Ecto neural progenitor cell (in vitro differentiated cells): ENCODE measurements at regions not wholly inside any gene's neighbourhood (a gene's known extent, or its start where the extent isn't known, plus 50 kb on each side); places are given as distances from the start of the nearest gene placed in this dataset.
"Not testable (repeated sequence)": the region's sequence is repeated elsewhere in the genome, so short reads cannot be mapped to it uniquely, and the experiment has no call there.

Source experiments
- DNase-seq: peaks from one replicate; pipeline ENCODE4 v3.0.0-alpha.2; 2018; ENCODE audit warnings: low spot score

- DNase-seq: not testable (repeated sequence)
These were observed 172.9 kb downstream of the C11orf91 start for GRCh38 chr11:33527738-33528137.

DNA sequence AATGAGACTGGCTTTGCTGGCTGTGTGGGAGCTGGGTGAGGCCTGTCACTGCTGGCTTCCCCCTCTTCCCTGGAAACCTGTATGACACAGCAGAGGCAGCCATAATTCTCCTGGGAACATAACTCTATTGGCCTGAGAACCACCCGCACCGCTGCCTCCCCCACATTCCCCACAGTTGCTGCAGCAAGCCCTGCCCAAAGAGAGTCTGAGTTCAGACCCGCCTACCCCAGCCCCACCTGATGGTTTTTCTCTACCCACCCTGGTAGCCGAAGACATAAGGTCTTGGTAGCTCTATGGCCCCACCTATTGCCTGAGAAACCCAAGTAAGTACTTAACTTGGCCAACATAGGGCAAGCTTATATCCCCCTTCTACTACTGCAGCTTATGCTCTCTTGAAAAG lies 174.8 kb downstream of the C11orf91 start:
- no peak for DNase-seq

- no peak for DNase-seq
These were observed 179.2 kb downstream of the C11orf91 start for GRCh38 chr11:33521384-33521783.

GRCh38 chr11:33520112-33520511 lies 180.5 kb downstream of the C11orf91 start:
- no peak for DNase-seq

- no peak for DNase-seq
These were observed 185.3 kb downstream of the C11orf91 start for GRCh38 chr11:33515347-33515746.

- no peak for DNase-seq
These were observed 186.3 kb downstream of the C11orf91 start for GRCh38 chr11:33514079-33514925.

DNA sequence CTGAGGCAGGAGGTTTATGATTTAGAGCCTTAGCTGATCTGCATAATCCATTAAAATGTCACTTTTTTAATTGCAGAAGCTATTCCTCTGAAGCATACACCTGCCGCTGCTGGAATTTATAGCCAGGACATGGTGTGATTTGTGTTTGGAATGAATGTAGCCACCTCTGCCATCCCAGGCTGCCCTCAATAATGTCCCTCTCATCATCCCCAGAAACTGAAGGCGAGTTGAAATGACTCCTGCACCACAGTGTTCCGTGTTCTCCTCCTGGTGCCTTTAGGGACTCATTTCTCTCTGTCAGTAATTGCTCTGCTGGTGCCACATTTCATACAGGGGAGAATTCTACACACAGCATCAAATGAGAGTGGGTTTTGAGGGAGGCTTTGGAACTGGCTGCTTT lies 191.0 kb downstream of the C11orf91 start:
- no peak for DNase-seq

DNA sequence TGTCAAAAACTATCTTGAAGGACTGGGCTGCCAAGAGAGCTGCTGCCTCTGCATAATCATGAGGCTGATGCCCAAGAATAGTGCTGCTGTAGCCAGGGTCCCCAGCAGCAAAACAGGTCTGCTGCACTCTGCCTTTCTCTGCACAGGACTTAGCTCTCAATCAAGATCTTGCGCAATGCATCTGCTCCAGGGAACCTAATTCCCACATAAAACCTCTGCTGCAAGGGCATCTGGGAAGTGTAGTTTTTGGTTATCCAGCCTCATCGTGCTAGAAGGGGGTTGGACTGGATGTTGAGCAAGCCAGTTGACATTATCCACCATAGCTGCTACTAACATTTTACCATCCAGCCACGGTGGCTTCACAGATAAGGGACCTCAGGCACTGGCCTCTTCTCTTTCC lies 192.7 kb downstream of the C11orf91 start:
- DNase-seq: no peak

DNA sequence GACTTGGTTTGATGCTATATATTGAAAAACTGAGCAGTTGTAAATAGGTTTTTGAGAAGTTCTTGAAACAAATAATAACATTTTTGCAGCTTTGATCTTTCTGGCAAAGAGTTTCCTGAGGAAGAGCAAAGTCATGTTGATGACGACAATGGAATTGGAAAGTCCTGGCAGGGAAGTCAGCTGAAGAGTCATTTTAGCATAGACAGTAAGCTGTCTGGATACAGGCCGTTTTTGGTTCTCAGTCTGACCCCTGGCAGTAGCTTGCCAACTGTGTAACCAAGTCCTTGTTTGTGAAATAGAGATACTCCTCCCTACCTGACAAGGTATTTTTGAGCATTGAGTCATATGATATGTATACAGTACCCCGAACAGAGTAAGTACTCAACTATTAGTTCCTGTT lies 193.3 kb downstream of the C11orf91 start:
- DNase-seq: no peak

- no peak for DNase-seq
These were observed 195.5 kb downstream of the C11orf91 start for GRCh38 chr11:33505093-33505492.

GRCh38 chr11:33500861-33501479 lies 199.7 kb downstream of the C11orf91 start:
- DNase-seq: no peak

DNA sequence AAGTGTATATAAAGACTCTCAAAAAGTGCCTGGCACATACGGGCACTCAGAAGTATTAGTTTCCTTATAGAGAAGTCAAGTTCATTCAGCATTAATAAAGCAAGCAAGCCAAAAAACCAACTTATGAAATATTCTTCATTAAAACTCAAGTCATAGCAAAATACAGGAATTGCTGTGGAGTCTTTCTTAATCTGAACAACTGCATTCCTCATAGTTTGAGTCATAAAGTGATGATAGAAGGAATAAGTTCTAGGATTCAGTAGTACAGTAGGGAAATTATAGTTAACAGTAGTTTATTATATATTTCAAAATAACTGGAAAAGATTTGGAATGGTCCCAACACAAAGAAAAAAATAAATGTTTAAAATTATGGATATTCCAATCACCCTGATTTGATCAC lies 200.3 kb downstream of the C11orf91 start:
- DNase-seq: no peak

GRCh38 chr11:33492596-33492995 lies 208.0 kb downstream of the C11orf91 start:
- DNase-seq: no peak

DNA sequence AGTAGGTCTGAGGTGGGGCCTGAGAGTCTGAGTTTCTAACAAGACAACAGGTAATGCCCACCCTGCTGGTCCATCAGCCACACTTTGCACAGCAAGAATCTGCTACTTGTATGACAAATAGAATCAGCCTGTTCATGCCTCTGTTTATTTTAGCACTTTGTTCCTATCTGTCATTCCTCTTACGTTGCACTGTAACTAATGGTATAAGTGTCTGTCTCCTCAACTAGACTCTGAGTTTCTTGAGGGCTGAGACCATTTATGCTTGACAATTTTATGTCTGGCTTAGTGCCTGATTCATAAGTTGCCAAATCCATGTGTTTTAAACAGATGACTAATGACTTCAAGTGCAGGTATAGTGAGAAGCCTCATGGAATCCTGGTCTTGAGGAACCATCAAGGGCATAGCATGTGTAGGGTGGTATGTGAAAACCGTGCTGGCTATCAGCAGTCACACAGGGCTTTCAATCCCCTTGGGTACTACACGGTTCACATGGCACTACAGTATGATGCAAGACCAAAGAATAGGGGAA lies 209.7 kb downstream of the C11orf91 start:
- no peak for DNase-seq

DNA sequence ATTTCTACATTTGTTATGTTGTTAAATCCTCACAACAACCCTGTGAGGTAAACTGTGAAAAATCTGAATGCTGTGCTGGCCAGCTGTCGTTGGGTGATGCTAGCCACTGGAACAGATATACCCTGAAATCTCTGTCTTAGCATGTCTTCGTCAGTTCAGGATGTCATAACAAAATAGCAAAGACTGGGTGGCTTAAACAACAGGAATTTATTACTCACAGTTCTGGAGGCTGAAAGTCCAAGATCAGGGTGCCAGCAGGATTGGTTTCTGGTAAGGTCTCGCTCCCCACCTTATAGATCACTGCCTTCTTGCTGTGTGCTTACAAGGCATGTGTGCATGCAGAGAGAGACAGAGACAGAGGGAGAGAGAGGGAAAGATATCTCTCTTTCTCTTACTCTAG lies 211.7 kb downstream of the C11orf91 start:
- no peak for DNase-seq

- no peak for DNase-seq
These were observed 220.0 kb downstream of the C11orf91 start for GRCh38 chr11:33480626-33481025.

DNA sequence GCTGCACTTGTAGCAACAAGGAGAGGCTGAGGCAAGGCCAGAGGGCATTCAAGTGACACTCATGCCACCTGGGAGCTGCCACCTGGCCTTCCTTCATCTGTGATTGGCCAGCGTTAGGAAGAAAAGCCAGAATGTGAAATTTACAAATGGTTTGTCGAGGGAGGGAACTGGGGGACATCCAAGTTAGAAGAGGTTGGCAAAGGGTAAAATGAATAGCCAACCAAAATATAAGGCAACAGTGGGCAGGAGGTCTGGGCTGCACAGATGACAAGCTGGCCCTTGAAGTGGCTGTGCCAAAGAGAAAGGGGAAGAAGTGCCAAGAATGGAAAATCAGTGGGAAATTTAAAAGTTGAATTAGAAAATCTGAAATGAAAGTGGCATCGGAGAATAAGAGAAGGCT lies 221.4 kb downstream of the C11orf91 start:
- DNase-seq: no peak

- no peak for DNase-seq
These were observed 221.0 kb downstream of the HIPK3 start for GRCh38 chr11:33478111-33478573.

DNA sequence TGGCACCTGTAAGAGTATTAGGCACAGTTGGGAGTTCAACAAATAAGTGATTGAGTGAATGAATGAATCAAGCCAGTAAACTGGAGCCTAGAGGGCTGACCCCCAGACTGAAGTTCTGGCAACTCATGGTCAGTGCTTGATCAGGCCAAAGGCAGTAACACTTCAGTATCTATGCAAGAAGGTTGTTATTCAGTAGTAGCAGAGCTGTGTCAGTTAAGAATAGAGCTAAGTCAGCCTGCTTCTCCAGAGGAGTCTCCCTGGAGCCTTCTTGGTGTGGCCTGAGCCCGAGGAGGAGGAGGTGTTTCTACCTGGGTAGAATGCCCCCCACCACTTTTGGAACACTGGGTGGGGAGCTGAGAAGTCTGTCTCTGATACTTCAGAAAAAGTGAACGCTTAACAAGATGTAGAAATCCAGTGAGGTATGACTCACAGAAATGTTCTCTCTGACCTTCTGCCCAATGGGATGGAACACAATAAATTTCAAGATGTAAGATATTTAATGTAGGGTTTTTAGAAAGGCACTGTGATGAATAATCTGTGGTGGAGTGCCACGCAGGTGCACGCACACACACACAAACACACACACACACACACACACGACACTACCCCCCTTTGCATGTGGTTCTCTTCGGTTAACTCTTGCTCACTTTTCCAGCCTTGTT lies 219.9 kb downstream of the HIPK3 start:
- DNase-seq: no peak

DNA sequence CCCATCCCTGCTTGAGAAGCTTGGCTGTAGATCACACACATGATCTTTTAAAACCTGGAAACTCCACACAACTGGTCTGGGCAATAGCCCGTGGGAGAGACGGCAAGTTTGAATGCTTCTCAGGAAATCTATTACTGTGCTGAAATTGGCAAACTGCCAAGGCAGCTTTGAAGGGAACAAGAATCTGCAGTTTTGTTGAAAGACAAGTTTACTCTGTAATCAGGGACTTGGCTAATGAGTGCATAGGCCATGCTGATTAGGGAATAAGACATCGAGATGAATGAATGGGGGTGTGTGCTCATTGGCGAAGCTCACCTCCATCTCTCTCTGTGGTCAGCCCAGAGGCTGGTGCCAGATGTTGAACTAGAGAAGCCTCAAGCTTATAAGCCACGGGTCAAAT lies 218.8 kb downstream of the HIPK3 start:
- DNase-seq: no peak

DNA sequence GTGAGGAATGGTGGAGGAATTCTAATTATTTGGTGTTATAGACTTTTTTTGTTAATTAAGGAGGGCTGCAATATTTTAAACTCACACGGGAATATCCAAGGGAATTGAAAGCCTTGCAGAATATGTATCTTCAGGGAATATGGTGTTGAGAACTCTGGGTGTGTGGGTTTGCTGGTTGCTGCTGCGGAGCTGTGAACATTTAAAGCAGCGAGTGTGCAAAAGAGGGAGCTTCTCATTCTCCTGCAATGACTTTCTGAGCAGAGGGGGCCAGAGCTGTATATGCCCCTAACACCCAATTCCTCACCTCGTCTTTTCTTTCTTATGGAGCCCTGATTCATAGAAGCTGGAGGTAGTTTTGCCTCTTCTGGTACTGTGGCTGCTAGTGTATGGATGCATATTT lies 217.7 kb downstream of the HIPK3 start:
- DNase-seq: no peak

GRCh38 chr11:33471541-33471940 lies 214.4 kb downstream of the HIPK3 start:
- no peak for DNase-seq

DNA sequence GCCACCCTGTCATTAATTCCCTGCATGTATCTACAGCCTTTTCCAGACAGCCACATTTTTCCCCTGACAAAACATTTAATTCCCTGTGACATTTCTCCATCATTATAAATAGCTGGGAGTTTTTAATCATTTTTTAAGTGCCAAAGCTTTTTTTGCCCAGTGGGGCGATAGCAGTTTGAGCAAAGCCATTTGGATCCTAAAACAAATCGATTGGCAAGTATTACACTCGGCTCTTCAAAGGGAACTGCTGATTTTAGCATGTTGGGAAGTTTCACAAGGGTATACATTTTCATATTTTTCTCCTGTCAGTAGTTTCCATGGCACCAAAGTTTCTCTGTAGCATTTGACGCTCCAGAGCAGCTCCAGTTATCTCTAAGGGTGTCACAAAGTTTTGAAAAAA lies 210.8 kb downstream of the HIPK3 start:
- no peak for DNase-seq
